HFF-Myc (cell line): ENCODE measurements at regions not wholly inside any gene's neighbourhood (a gene's known extent, or its start where the extent isn't known, plus 50 kb on each side); places are given as distances from the start of the nearest gene placed in this dataset.
A peak's percentile ranks its signal among the peaks of the same experiment; 100 is the strongest.

ENCODE experiments used
- DNase-seq: peaks from one replicate; pipeline ENCODE4 v3.0.0-alpha.2; 2011; ENCODE audit warnings: low read depth; ENCODE audit errors: extremely low read depth
- H3K4me3 ChIP-seq: replicated peaks from 2 replicates; pipeline ENCODE4 v1.5.1; 2011; ENCODE audit warnings: low read depth, mild to moderate bottlenecking, control low read depth, low read length
- CTCF ChIP-seq: IDR thresholded peaks from 2 replicates; pipeline ENCODE4 v1.5.1; 2012; ENCODE audit warnings: mild to moderate bottlenecking, low read depth, low read length, control low read depth; ENCODE audit errors: missing control alignments

GRCh38 chr9:78539188-78539587 is 242.3 kb downstream of the PSAT1 start:
- H3K4me3 ChIP-seq: no peak overlapping the region
- no peak for DNase-seq
- TF ChIP-seq CTCF: no peak

GRCh38 chr9:78539904-78540303 is 243.0 kb downstream of the PSAT1 start:
- TF ChIP-seq CTCF: no peak
- no peak overlapping the region for H3K4me3 ChIP-seq
- DNase-seq: peak; percentile 47

- DNase-seq: no peak
- TF ChIP-seq CTCF: no peak
- H3K4me3 ChIP-seq: no peak overlapping the region
Measured at GRCh38 chr9:78541868-78542443, 245.0 kb downstream of the PSAT1 start.

- no peak overlapping the region for H3K4me3 ChIP-seq
- no peak for DNase-seq
- TF ChIP-seq CTCF: no peak
Measured at GRCh38 chr9:78542491-78543181, 245.7 kb downstream of the PSAT1 start.

- no peak for TF ChIP-seq CTCF
- no peak for DNase-seq
- no peak overlapping the region for H3K4me3 ChIP-seq
Measured at GRCh38 chr9:78543353-78543752, 246.4 kb downstream of the PSAT1 start.

GRCh38 chr9:78544230-78544629 is 247.3 kb downstream of the PSAT1 start:
- H3K4me3 ChIP-seq: no peak overlapping the region
- DNase-seq: no peak
- no peak for TF ChIP-seq CTCF

GRCh38 chr9:78547831-78548230 is 250.9 kb downstream of the PSAT1 start:
- no peak overlapping the region for H3K4me3 ChIP-seq
- no peak for TF ChIP-seq CTCF

More at GRCh38 chr9:78547831-78548230, 250.9 kb downstream of the PSAT1 start:
- DNase-seq: no peak
